OCI-LY1 (cell line): ENCODE measurements at regions not wholly inside any gene's neighbourhood (a gene's known extent, or its start where the extent isn't known, plus 50 kb on each side); places are given as distances from the start of the nearest gene placed in this dataset.

Source experiments
- H2AFZ ChIP-seq: fragments of 200-600 bp; sonication (generic), shearing (Covaris generic); 2 replicates; pipeline ENCODE4 v1.6.0; 2014; ENCODE audit warnings: antibody characterized with exemption, mild to moderate bottlenecking, low read length
- H3F3A ChIP-seq: fragments of 200-600 bp; sonication (generic), shearing (Covaris generic); 2 replicates; pipeline ENCODE4 v1.6.0; 2014; ENCODE audit warnings: mild to moderate bottlenecking, antibody characterized with exemption, low read length, moderate library complexity; ENCODE audit not compliant: insufficient read depth
- H3K27ac ChIP-seq: fragments of 200-600 bp; sonication (generic); 2 replicates; pipeline ENCODE4 v1.5.1; 2014; ENCODE audit warnings: low read length, mixed run types, mild to moderate bottlenecking, low read depth; ENCODE audit not compliant: poor library complexity, severe bottlenecking
- H3K27me3 ChIP-seq: fragments of 200-600 bp; sonication (generic); 2 replicates; pipeline ENCODE4 v1.6.0; 2014; ENCODE audit warnings: antibody characterized with exemption, mild to moderate bottlenecking, low read length, moderate library complexity; ENCODE audit not compliant: insufficient read depth
- H3K36me3 ChIP-seq: fragments of 200-600 bp; sonication (generic); 2 replicates; pipeline ENCODE4 v1.6.1; 2014; ENCODE audit warnings: mild to moderate bottlenecking, antibody characterized with exemption, low read length, moderate library complexity, mixed read lengths; ENCODE audit not compliant: insufficient read depth
- H3K4me1 ChIP-seq: fragments of 200-600 bp; sonication (generic); 2 replicates; pipeline ENCODE4 v1.5.1; 2014; ENCODE audit warnings: mild to moderate bottlenecking, low read length, moderate library complexity; ENCODE audit not compliant: insufficient read depth, severe bottlenecking
- H3K4me2 ChIP-seq: fragments of 200-600 bp; sonication (generic), shearing (Covaris generic); 2 replicates; pipeline ENCODE4 v1.6.1; 2014; ENCODE audit warnings: low read length
- H3K4me3 ChIP-seq: fragments of 200-600 bp; sonication (generic); 2 replicates; pipeline ENCODE4 v1.5.1; 2014; ENCODE audit warnings: low read length, low read depth, mild to moderate bottlenecking, mixed read lengths; ENCODE audit not compliant: poor library complexity, severe bottlenecking
- H3K79me2 ChIP-seq: fragments of 200-600 bp; shearing (Covaris generic); 2 replicates; pipeline ENCODE4 v1.6.1; 2016; ENCODE audit warnings: mixed run types, low read length, mixed read lengths; ENCODE audit not compliant: insufficient read depth
- H3K9ac ChIP-seq: fragments of 200-600 bp; sonication (generic), shearing (Covaris generic); 2 replicates; pipeline ENCODE4 v1.6.1; 2014; ENCODE audit warnings: mild to moderate bottlenecking, low read length, mixed read lengths
- H3K9me2 ChIP-seq: fragments of 200-600 bp; sonication (generic), shearing (Covaris generic); 2 replicates; pipeline ENCODE4 v1.6.1; 2014; ENCODE audit warnings: low read depth, mild to moderate bottlenecking, low read length, mixed read lengths
- H3K9me3 ChIP-seq: fragments of 200-600 bp; shearing (Covaris generic); 2 replicates; pipeline ENCODE4 v1.6.1; 2014; ENCODE audit warnings: low read length, mixed read lengths
- H4K20me1 ChIP-seq: fragments of 200-600 bp; sonication (generic), shearing (Covaris generic); 2 replicates; pipeline ENCODE4 v1.6.0; 2016; ENCODE audit warnings: mild to moderate bottlenecking, low read length; ENCODE audit not compliant: insufficient read depth
- EZH2 ChIP-seq: fragments of 200-600 bp; sonication (generic), shearing (Covaris generic); IDR thresholded peaks from 2 replicates; pipeline ENCODE4 v1.8.0; 2017; ENCODE audit warnings: borderline replicate concordance, mixed run types, mild to moderate bottlenecking, antibody characterized with exemption, low read length, moderate library complexity, mixed read lengths
- TF ChIP-seq, protein P1 (sequence below): fragments of 200-600 bp; sonication (generic), shearing (Covaris generic); IDR thresholded peaks from 2 replicates; pipeline ENCODE4 v1.5.1; 2017; ENCODE audit warnings: mild to moderate bottlenecking, antibody characterized with exemption, low read length, moderate library complexity, mixed read lengths

DNA sequence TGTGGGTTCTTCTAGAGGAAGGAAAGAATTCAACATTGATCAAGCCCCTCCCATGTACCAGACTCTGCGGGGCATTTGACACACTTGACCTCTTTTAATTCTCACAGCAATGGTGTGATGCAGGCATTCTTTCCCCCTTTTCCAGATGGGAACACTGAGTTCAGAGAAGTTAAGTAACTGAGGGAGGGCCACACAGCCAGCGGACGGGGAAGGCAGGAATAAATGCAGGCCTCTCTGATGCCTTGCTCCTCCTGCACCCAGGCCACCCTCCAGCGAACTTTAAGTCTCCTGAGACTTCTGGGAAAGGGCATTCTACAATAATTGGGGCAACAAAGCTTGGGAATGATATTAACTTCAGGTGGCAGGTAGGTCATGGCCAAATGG lies 227.4 kb downstream of the UACA start:
- H3K9me2 ChIP-seq: no peaks in the 10 kb centered on the region
- no peak for TF ChIP-seq EZH2
- TF ChIP-seq, protein P1, sequence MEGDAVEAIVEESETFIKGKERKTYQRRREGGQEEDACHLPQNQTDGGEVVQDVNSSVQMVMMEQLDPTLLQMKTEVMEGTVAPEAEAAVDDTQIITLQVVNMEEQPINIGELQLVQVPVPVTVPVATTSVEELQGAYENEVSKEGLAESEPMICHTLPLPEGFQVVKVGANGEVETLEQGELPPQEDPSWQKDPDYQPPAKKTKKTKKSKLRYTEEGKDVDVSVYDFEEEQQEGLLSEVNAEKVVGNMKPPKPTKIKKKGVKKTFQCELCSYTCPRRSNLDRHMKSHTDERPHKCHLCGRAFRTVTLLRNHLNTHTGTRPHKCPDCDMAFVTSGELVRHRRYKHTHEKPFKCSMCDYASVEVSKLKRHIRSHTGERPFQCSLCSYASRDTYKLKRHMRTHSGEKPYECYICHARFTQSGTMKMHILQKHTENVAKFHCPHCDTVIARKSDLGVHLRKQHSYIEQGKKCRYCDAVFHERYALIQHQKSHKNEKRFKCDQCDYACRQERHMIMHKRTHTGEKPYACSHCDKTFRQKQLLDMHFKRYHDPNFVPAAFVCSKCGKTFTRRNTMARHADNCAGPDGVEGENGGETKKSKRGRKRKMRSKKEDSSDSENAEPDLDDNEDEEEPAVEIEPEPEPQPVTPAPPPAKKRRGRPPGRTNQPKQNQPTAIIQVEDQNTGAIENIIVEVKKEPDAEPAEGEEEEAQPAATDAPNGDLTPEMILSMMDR: no peak
- no peak overlapping the region for H3K4me2 ChIP-seq
- H2AFZ ChIP-seq: no peak overlapping the region
- H3K9me3 ChIP-seq: no peaks in the 10 kb centered on the region
- H3K4me1 ChIP-seq: no peaks in the 10 kb centered on the region
- H3K9ac ChIP-seq: no peak overlapping the region
- no peaks in the 10 kb centered on the region for H3K79me2 ChIP-seq
- no peaks in the 10 kb centered on the region for H3F3A ChIP-seq
- no peak overlapping the region for H3K4me3 ChIP-seq
- no peaks in the 10 kb centered on the region for H4K20me1 ChIP-seq
- H3K36me3 ChIP-seq: no peaks in the 10 kb centered on the region
- no peak overlapping the region for H3K27ac ChIP-seq
- no peaks in the 10 kb centered on the region for H3K27me3 ChIP-seq

GRCh38 chr15:70535071-70535954 lies 228.0 kb downstream of the UACA start:
- no peak overlapping the region for H3K27ac ChIP-seq
- no peaks in the 10 kb centered on the region for H3K79me2 ChIP-seq
- H3K36me3 ChIP-seq: no peaks in the 10 kb centered on the region
- H3K4me1 ChIP-seq: no peaks in the 10 kb centered on the region
- no peaks in the 10 kb centered on the region for H4K20me1 ChIP-seq
- no peaks in the 10 kb centered on the region for H3K9me2 ChIP-seq
- H3K4me2 ChIP-seq: no peak overlapping the region
- no peak overlapping the region for H3K4me3 ChIP-seq
- no peak overlapping the region for H3K9ac ChIP-seq
- H3F3A ChIP-seq: no peaks in the 10 kb centered on the region
- no peak overlapping the region for H2AFZ ChIP-seq
- H3K9me3 ChIP-seq: no peaks in the 10 kb centered on the region
- H3K27me3 ChIP-seq: no peaks in the 10 kb centered on the region
- TF ChIP-seq, protein P1: no peak
- TF ChIP-seq EZH2: no peak

DNA sequence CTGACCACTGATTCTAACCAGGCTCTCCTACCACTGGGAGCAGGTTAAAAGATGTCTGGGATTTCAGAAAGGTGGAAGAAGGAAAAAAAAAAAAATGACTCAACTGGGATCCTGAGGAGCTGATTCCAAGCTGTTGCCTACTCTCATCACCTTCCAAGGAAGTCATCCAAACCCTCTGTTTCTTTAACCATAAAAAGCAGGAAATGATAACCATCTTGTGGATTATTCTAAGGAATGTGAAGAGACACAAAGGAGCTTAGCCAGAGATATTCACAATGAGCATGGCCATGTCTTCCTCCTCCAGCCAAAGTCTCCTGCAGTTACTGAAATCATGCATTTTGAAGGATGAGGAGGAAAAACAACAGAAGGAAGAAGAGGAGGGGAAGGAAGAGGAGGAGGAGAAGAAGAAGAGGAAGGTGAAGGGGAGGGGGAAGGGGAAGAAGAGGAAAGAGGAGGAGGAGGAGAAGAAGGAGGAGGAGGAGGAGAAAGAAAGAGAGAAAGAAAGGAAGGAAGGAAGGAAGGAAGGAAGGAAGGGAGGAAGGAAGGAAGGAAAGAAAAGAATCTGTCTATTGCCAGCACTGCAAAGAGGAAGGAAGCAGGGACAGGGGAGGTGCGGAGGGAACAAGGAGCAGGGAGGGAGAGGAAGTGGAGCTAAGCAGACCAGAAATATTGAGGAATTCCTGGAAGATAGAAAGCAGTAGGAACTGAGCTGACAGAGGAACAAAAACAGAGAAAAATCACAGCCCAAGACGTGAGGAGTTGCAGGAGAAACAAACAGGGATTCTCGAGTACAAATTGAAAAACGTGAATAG lies 229.2 kb downstream of the UACA start:
- TF ChIP-seq, protein P1: no peak
- no peak for TF ChIP-seq EZH2
- Histone ChIP-seq H3K4me1 (no peaks in the 10 kb centered on the region), H3K4me3 (no peak overlapping the region), H4K20me1 (no peaks in the 10 kb centered on the region), H3K9me2 (no peaks in the 10 kb centered on the region), H3K9ac (no peak overlapping the region), H2AFZ (no peak overlapping the region), H3K36me3 (no peaks in the 10 kb centered on the region), H3K79me2 (no peaks in the 10 kb centered on the region), H3K27ac (no peak overlapping the region), H3K27me3 (no peaks in the 10 kb centered on the region), H3F3A (no peaks in the 10 kb centered on the region), H3K4me2 (no peak overlapping the region), H3K9me3 (no peaks in the 10 kb centered on the region)
